ENCODE measurements at regions not wholly inside any gene's neighbourhood (a gene's known extent, or its start where the extent isn't known, plus 50 kb on each side); places are given as distances from the start of the nearest gene placed in this dataset.

GRCh38 chr4:177117256-177117655 is 192.4 kb upstream of the NEIL3 start:
- H3K9me3 ChIP-seq (replicated peaks in 1 of 3) = no peaks in the 10 kb centered on the region

GRCh38 chr4:177118596-177118995 is 191.1 kb upstream of the NEIL3 start:
- Histone ChIP-seq H3K36me3 (replicated peaks in 1 of 2) (no peaks in the 10 kb centered on the region), H3K4me3 (no peak overlapping the region), H3K4me1 (replicated peaks in 1 of 2) (no peaks in the 10 kb centered on the region), H3K27me3 (no peaks in the 10 kb centered on the region), H3K27ac (no peak overlapping the region), H3K9me3 (replicated peaks in 1 of 3) (no peaks in the 10 kb centered on the region)
- TF ChIP-seq CTCF (IDR thresholded peaks at IDR 0.05) (no peak), POLR2A (IDR thresholded peaks at IDR 0.05) (no peak)
- intact Hi-C loops (cut with DNase I) = no loop called here
- peak in 3 of 7 donors; percentile 5 to 35 (median 15) for DNase-seq

More at GRCh38 chr4:177117256-177117655, 192.4 kb upstream of the NEIL3 start:
- TF ChIP-seq POLR2A (IDR thresholded peaks at IDR 0.05) = no peak
- TF ChIP-seq CTCF (IDR thresholded peaks at IDR 0.05) = no peak
- no peak overlapping the region for H3K27ac ChIP-seq
- no peaks in the 10 kb centered on the region for H3K4me1 ChIP-seq (replicated peaks in 1 of 2)
- no peak for DNase-seq
- H3K4me3 ChIP-seq = no peak overlapping the region
- H3K27me3 ChIP-seq = no peaks in the 10 kb centered on the region
- intact Hi-C loops (cut with DNase I) = no loop called here
- 52 to 60% (median 53%) methylated on average over 7 to 8 of the region's 8 CpGs for WGBS, 4 donors
- H3K36me3 ChIP-seq (replicated peaks in 1 of 2) = no peaks in the 10 kb centered on the region

- intact Hi-C loops (cut with DNase I) = no loop called here
- TF ChIP-seq POLR2A (IDR thresholded peaks at IDR 0.05) (no peak), CTCF (IDR thresholded peaks at IDR 0.05) (no peak)
Measured at GRCh38 chr4:177119021-177119471, 190.6 kb upstream of the NEIL3 start.

GRCh38 chr4:177119691-177120090 is 190.0 kb upstream of the NEIL3 start:
- no peak for DNase-seq
- H3K9me3 ChIP-seq (replicated peaks in 1 of 3) = no peaks in the 10 kb centered on the region
- H3K4me1 ChIP-seq (replicated peaks in 1 of 2) = no peaks in the 10 kb centered on the region
- 44 to 61% (median 50%) methylated on average over 3 of the region's 3 CpGs for WGBS, 4 donors
- intact Hi-C loops (cut with DNase I) = no loop called here
- TF ChIP-seq POLR2A (IDR thresholded peaks at IDR 0.05) (no peak), CTCF (IDR thresholded peaks at IDR 0.05) (no peak)
- H3K4me3 ChIP-seq = no peak overlapping the region
- no peak overlapping the region for H3K27ac ChIP-seq
- H3K27me3 ChIP-seq = no peaks in the 10 kb centered on the region
- no peaks in the 10 kb centered on the region for H3K36me3 ChIP-seq (replicated peaks in 1 of 2)

More at GRCh38 chr4:177119021-177119471, 190.6 kb upstream of the NEIL3 start:
- DNase-seq = no peak
- H3K4me1 ChIP-seq (replicated peaks in 1 of 2) = no peaks in the 10 kb centered on the region
- no peaks in the 10 kb centered on the region for H3K36me3 ChIP-seq (replicated peaks in 1 of 2)
- H3K27me3 ChIP-seq = no peaks in the 10 kb centered on the region
- H3K9me3 ChIP-seq (replicated peaks in 1 of 3) = no peaks in the 10 kb centered on the region
- H3K4me3 ChIP-seq = no peak overlapping the region
- 15 to 21% (median 18%) methylated on average over 1 of the region's 1 CpG for WGBS, 4 donors
- H3K27ac ChIP-seq = peak overlapping the region in 1 of 5 donors; percentile 16

All from adrenal gland (tissue), 9 donors.